Keratinocyte (primary cell): ENCODE measurements at regions not wholly inside any gene's neighbourhood (a gene's known extent, or its start where the extent isn't known, plus 50 kb on each side); places are given as distances from the start of the nearest gene placed in this dataset.
"Not testable (repeated sequence)": the region's sequence is repeated elsewhere in the genome, so short reads cannot be mapped to it uniquely, and the experiment has no call there.

Experiments
- DNase-seq: peaks from one replicate; pipeline ENCODE4 v3.0.0-alpha.2; 2011; ENCODE audit warnings: low read depth, missing footprints, low spot score
- FAIRE-seq: peaks from 2 replicates; lab custom pipeline; 2011; peaks lifted over from hg19 to GRCh38; lab: Jason Lieb, UNC
- H2AFZ ChIP-seq: 2 replicates; pipeline ENCODE4 v1.6.0; 2012; ENCODE audit warnings: low read length, control low read depth, inconsistent platforms; ENCODE audit not compliant: control insufficient read depth
- H3K27ac ChIP-seq: 2 replicates; pipeline ENCODE4 v1.5.1; 2011; ENCODE audit warnings: low read length; ENCODE audit not compliant: control insufficient read depth, insufficient read depth
- H3K27me3 ChIP-seq: 3 replicates; pipeline ENCODE4 v1.6.0; 2011; ENCODE audit warnings: low read length; ENCODE audit not compliant: control insufficient read depth, insufficient read depth; ENCODE audit errors: extremely low read depth
- H3K36me3 ChIP-seq, 2 experiments: 2 replicates in 1 of 2; 3 replicates in 1 of 2; pipeline ENCODE4 v1.5.1; 2011; ENCODE audit warnings: low read length in 2 of 2, mild to moderate bottlenecking in 1 of 2; ENCODE audit not compliant: control insufficient read depth in 2 of 2, insufficient read depth in 2 of 2; ENCODE audit errors: extremely low read depth in 1 of 2
- H3K4me1 ChIP-seq: 3 replicates; pipeline ENCODE4 v1.5.1; 2011; ENCODE audit warnings: low read length; ENCODE audit not compliant: control insufficient read depth, insufficient read depth; ENCODE audit errors: extremely low read depth
- H3K4me2 ChIP-seq: 3 replicates; pipeline ENCODE4 v1.6.0; 2011; ENCODE audit warnings: low read depth, low read length; ENCODE audit not compliant: control insufficient read depth, insufficient read depth; ENCODE audit errors: extremely low read depth
- H3K4me3 ChIP-seq, 3 experiments: fragments of 200-600 bp in 1 of 3; sonication (generic) in 1 of 3; 2 replicates in 2 of 3; 3 replicates in 1 of 3; pipeline ENCODE4 v1.5.1; 2011 to 2016; ENCODE audit warnings: low read length in 3 of 3, mild to moderate bottlenecking in 3 of 3, control low read depth in 2 of 3, inconsistent platforms in 1 of 3, low read depth in 1 of 3, mixed read lengths in 1 of 3, mixed run types in 1 of 3, moderate library complexity in 1 of 3; ENCODE audit not compliant: control insufficient read depth in 2 of 3, insufficient read depth in 2 of 3; ENCODE audit errors: extremely low read depth in 1 of 3
- H3K79me2 ChIP-seq: 2 replicates; pipeline ENCODE4 v1.6.0; 2012; ENCODE audit warnings: low read length; ENCODE audit not compliant: control insufficient read depth, insufficient read depth
- H3K9ac ChIP-seq: 3 replicates; pipeline ENCODE4 v1.6.0; 2011; ENCODE audit warnings: low read length; ENCODE audit not compliant: control insufficient read depth, insufficient read depth; ENCODE audit errors: extremely low read depth
- H3K9me1 ChIP-seq: 3 replicates; pipeline ENCODE4 v1.6.0; 2011; ENCODE audit warnings: low read length; ENCODE audit not compliant: control insufficient read depth, insufficient read depth; ENCODE audit errors: extremely low read depth
- H3K9me3 ChIP-seq: 2 replicates; pipeline ENCODE4 v1.5.1; 2012; ENCODE audit warnings: low read depth, low read length; ENCODE audit not compliant: control insufficient read depth
- H4K20me1 ChIP-seq: 3 replicates; pipeline ENCODE4 v1.6.0; 2011; ENCODE audit warnings: low read length; ENCODE audit not compliant: control insufficient read depth, insufficient read depth; ENCODE audit errors: extremely low read depth
- dilution Hi-C: fragments of 300-500 bp; cut with MboI; formaldehyde crosslinking; loops from one replicate; pipeline ENCODE4 v1.7.0; 2020; ENCODE audit warnings: low sequenced_read_pairs; ENCODE audit not compliant: extremely low pct_ligation_motif_present
- small RNA-seq, 3 experiments: library from RNA; depleted of rRNA; stranded (forward); fragments of <200 nt; gene quantifications; one replicate each; pipeline ENCODE3, GENCODE V24; 2012; ENCODE audit warnings: low read depth in 3 of 3, low replicate concordance in 1 of 3; ENCODE audit not compliant: insufficient read length in 3 of 3

- H4K20me1 ChIP-seq, H3K9ac ChIP-seq, DNase-seq, H3K4me1 ChIP-seq, H3K4me3 ChIP-seq, H3K9me1 ChIP-seq, dilution Hi-C loops, H3K27me3 ChIP-seq, H3K79me2 ChIP-seq, FAIRE-seq, H3K9me3 ChIP-seq, H3K27ac ChIP-seq, H3K36me3 ChIP-seq, H2AFZ ChIP-seq, H3K4me2 ChIP-seq: not testable (repeated sequence)
Observed at GRCh38 chr1:146282807-146283526, 54.1 kb upstream of the NOTCH2NLA start.

- H3K79me2 ChIP-seq, H3K4me1 ChIP-seq, dilution Hi-C loops: not testable (repeated sequence)
Observed at GRCh38 chr1:146281522-146281921, 52.7 kb upstream of the NOTCH2NLA start.

GRCh38 chr1:146278758-146279157 is 49.9 kb upstream of the NOTCH2NLA start:
- H4K20me1 ChIP-seq, H3K27me3 ChIP-seq, H3K4me1 ChIP-seq, dilution Hi-C loops, H3K27ac ChIP-seq, DNase-seq, FAIRE-seq, H3K9ac ChIP-seq, H3K79me2 ChIP-seq, H3K9me3 ChIP-seq, H3K9me1 ChIP-seq, H3K4me3 ChIP-seq, H2AFZ ChIP-seq, H3K36me3 ChIP-seq, H3K4me2 ChIP-seq: not testable (repeated sequence)

More at GRCh38 chr1:146281522-146281921, 52.7 kb upstream of the NOTCH2NLA start:
- H3K9ac ChIP-seq, H3K27me3 ChIP-seq, H3K36me3 ChIP-seq, H2AFZ ChIP-seq, H3K4me3 ChIP-seq, H3K9me1 ChIP-seq, H4K20me1 ChIP-seq, H3K27ac ChIP-seq, H3K4me2 ChIP-seq, DNase-seq, FAIRE-seq, H3K9me3 ChIP-seq: not testable (repeated sequence)

Small RNA genes lying in the stretch of these regions (small RNA-seq; reads per million reads assigned to genes)
- 1.1 to 21.3 (median 10.3) reads per million in 3 experiments for gene RF00003
- gene RF00619 = 0 reads per million in 3 experiments
- gene RNA5SP536 = 0 reads per million in 3 experiments
- 0 reads per million in 3 experiments for gene RNU6-1071P
